Cardiac muscle cell (in vitro differentiated cells and primary cell): ENCODE measurements at regions not wholly inside any gene's neighbourhood (a gene's known extent, or its start where the extent isn't known, plus 50 kb on each side); places are given as distances from the start of the nearest gene placed in this dataset.

Experiments used
- DNase-seq, 2 donors: peaks; one replicate each; pipeline versions ENCODE4 v3.0.0 to v3.0.0-alpha.2; 2010 to 2017; ENCODE audit warnings: low read depth in 1 of 2, low spot score in 1 of 2
- H3K27ac ChIP-seq: fragments of 200-600 bp; sonication (generic); 2 replicates; pipeline ENCODE4 v1.5.1; 2016
- H3K27me3 ChIP-seq: fragments of 200-600 bp; sonication (generic); 2 replicates; pipeline ENCODE4 v1.6.0; 2016; ENCODE audit warnings: control low read depth
- H3K36me3 ChIP-seq: fragments of 200-600 bp; sonication (generic); 2 replicates; pipeline ENCODE4 v1.5.1; 2016; ENCODE audit warnings: control low read depth
- H3K4me1 ChIP-seq: fragments of 200-600 bp; sonication (generic); 2 replicates; pipeline ENCODE4 v1.8.1; 2017; ENCODE audit warnings: low read depth, mild to moderate bottlenecking, mixed run types
- H3K4me3 ChIP-seq: fragments of 200-600 bp; sonication (generic); 2 replicates; pipeline ENCODE4 v1.5.1; 2016; ENCODE audit warnings: mild to moderate bottlenecking
- H3K9me3 ChIP-seq: fragments of 200-600 bp; sonication (generic); 2 replicates; pipeline ENCODE4 v1.5.1; 2017; ENCODE audit warnings: low read depth, mild to moderate bottlenecking, control low read depth
- TF ChIP-seq, protein P1 (sequence below): IDR thresholded peaks from 2 replicates; pipeline ENCODE4 v1.5.1; 2012; ENCODE audit warnings: low read depth, mild to moderate bottlenecking, low read length

DNA sequence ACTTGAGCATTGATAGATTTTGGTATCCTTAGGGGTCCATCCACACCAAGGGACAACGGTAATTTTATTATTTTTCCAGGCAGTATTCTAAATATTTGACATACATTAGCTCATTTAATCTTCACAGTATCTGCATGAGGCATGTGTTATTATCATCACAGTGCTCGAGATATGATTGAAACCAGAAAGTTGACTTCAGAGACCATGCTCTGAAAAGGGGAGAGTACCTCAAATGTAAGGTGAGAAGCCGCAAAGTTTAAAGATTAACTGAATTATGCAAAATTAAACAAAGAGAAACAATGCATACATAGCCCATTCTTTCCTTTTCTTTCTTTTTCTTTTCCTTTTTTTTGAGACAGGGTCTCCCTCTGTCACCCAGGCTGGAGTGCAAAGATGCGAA, 104.1 kb downstream of the SLC25A46 start:
- Histone ChIP-seq H3K4me3 (no peak overlapping the region), H3K4me1 (no peaks in the 10 kb centered on the region), H3K27me3 (no peaks in the 10 kb centered on the region), H3K36me3 (no peaks in the 10 kb centered on the region), H3K27ac (no peak overlapping the region), H3K9me3 (no peaks in the 10 kb centered on the region)
- TF ChIP-seq, protein P1, sequence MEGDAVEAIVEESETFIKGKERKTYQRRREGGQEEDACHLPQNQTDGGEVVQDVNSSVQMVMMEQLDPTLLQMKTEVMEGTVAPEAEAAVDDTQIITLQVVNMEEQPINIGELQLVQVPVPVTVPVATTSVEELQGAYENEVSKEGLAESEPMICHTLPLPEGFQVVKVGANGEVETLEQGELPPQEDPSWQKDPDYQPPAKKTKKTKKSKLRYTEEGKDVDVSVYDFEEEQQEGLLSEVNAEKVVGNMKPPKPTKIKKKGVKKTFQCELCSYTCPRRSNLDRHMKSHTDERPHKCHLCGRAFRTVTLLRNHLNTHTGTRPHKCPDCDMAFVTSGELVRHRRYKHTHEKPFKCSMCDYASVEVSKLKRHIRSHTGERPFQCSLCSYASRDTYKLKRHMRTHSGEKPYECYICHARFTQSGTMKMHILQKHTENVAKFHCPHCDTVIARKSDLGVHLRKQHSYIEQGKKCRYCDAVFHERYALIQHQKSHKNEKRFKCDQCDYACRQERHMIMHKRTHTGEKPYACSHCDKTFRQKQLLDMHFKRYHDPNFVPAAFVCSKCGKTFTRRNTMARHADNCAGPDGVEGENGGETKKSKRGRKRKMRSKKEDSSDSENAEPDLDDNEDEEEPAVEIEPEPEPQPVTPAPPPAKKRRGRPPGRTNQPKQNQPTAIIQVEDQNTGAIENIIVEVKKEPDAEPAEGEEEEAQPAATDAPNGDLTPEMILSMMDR: no peak
- no peak for DNase-seq

GRCh38 chr5:110844251-110844650, 105.4 kb downstream of the SLC25A46 start:
- no peaks in the 10 kb centered on the region for H3K4me1 ChIP-seq
- no peak for DNase-seq
- no peak overlapping the region for H3K27ac ChIP-seq
- H3K36me3 ChIP-seq: no peaks in the 10 kb centered on the region
- no peaks in the 10 kb centered on the region for H3K9me3 ChIP-seq
- no peak overlapping the region for H3K4me3 ChIP-seq
- no peaks in the 10 kb centered on the region for H3K27me3 ChIP-seq
- TF ChIP-seq, protein P1: no peak

DNA sequence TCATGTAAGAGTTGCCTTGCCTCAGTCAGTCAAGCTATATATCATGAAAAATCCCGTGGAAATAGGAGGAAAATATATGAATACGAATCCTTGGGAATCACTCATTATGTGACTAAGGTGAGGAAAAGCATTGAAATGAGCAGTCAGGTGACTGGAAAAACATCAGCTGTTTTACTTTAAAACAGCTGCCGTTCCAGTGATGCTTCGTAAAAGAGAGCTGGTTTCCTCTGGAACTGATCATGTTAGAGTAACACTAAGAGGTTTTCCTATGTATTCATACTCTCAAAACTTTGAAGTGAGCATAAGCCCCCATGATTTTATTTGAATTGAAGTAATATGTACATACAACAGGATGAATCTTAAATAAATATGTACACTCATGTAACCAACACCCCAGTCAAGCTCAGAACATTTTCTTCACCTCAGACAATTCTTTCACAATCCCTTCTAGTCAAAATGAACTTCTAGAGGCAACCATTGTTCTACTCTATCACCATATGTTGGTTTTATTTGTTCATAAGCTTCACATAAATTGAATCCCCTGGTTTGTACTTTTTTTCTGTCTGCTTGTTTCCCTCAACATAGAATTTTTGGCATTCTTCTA, 107.7 kb downstream of the SLC25A46 start:
- H3K27ac ChIP-seq: no peak overlapping the region
- no peaks in the 10 kb centered on the region for H3K36me3 ChIP-seq
- H3K4me3 ChIP-seq: no peak overlapping the region
- H3K4me1 ChIP-seq: no peaks in the 10 kb centered on the region
- TF ChIP-seq, protein P1: no peak
- DNase-seq: peak in 1 of 2 donors; percentile 27
- H3K27me3 ChIP-seq: no peaks in the 10 kb centered on the region
- H3K9me3 ChIP-seq: no peaks in the 10 kb centered on the region

DNA sequence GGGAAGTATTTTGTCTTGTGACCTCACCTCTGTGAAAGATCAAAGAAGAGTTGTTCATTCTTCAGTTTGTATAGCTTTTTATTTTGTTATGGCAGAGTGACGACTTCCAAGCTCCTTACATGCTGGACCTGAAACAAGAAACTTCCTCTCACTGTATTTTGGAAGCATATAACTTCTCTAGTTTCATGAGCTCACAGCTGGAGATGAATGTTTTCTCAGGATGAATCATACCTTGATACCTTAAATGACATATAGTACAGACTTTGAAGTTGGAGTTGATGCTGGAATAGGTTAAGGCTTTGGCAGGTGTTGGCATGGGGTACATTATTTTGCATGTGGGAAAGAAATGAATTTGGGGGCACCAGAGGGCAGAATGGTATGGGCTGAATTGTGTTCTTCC, 112.5 kb downstream of the SLC25A46 start:
- H3K4me3 ChIP-seq: no peak overlapping the region
- no peaks in the 10 kb centered on the region for H3K9me3 ChIP-seq
- H3K4me1 ChIP-seq: no peaks in the 10 kb centered on the region
- H3K27ac ChIP-seq: no peak overlapping the region
- H3K27me3 ChIP-seq: no peaks in the 10 kb centered on the region
- TF ChIP-seq, protein P1: no peak
- no peaks in the 10 kb centered on the region for H3K36me3 ChIP-seq
- no peak for DNase-seq

- Histone ChIP-seq H3K36me3 (no peaks in the 10 kb centered on the region), H3K27ac (no peak overlapping the region), H3K27me3 (no peaks in the 10 kb centered on the region), H3K4me3 (no peak overlapping the region), H3K4me1 (no peaks in the 10 kb centered on the region), H3K9me3 (no peaks in the 10 kb centered on the region)
- TF ChIP-seq, protein P1: no peak
- DNase-seq: no peak
These were observed 113.2 kb downstream of the SLC25A46 start for GRCh38 chr5:110852053-110852452.
